Osteocyte (in vitro differentiated cells): ENCODE measurements at regions not wholly inside any gene's neighbourhood (a gene's known extent, or its start where the extent isn't known, plus 50 kb on each side); places are given as distances from the start of the nearest gene placed in this dataset.
A peak's percentile ranks its signal among the peaks of the same experiment; 100 is the strongest.

Experiments
- DNase-seq: peaks from one replicate; pipeline ENCODE4 v3.0.0; 2021; ENCODE audit warnings: mixed read lengths; ENCODE audit not compliant: unreplicated experiment; ENCODE audit errors: extremely low spot score
- H3K27ac Mint-ChIP-seq: one replicate; pipeline ENCODE4 v1.8.0; 2021; ENCODE audit warnings: mild to moderate bottlenecking, mixed read lengths; ENCODE audit not compliant: unreplicated experiment
- H3K27me3 Mint-ChIP-seq: one replicate; pipeline ENCODE4 v1.8.0; 2021; ENCODE audit warnings: mixed read lengths; ENCODE audit not compliant: unreplicated experiment
- H3K36me3 Mint-ChIP-seq: one replicate; pipeline ENCODE4 v1.8.0; 2021; ENCODE audit warnings: mixed read lengths; ENCODE audit not compliant: unreplicated experiment
- H3K4me1 Mint-ChIP-seq: one replicate; pipeline ENCODE4 v1.8.0; 2021; ENCODE audit warnings: mixed read lengths; ENCODE audit not compliant: unreplicated experiment
- H3K4me3 Mint-ChIP-seq: one replicate; pipeline ENCODE4 v1.8.0; 2021; ENCODE audit warnings: mild to moderate bottlenecking, moderate library complexity, mixed read lengths; ENCODE audit not compliant: unreplicated experiment
- H3K9me3 Mint-ChIP-seq: one replicate; pipeline ENCODE4 v1.8.0; 2021; ENCODE audit warnings: mixed read lengths; ENCODE audit not compliant: unreplicated experiment
- CTCF ChIP-seq: fragments of 200-600 bp; sonication (generic); IDR thresholded peaks from 2 replicates; pipeline ENCODE4 v1.5.0; 2021; ENCODE audit warnings: antibody characterized with exemption, mild to moderate bottlenecking, moderate library complexity

- Mint-ChIP-seq H3K27ac (no peak overlapping the region), H3K4me3 (no peak overlapping the region), H3K27me3 (peaks cover 17% of the 10 kb centered on the region), H3K9me3 (peaks cover 20% of the 10 kb centered on the region), H3K36me3 (no peaks in the 10 kb centered on the region), H3K4me1 (no peaks in the 10 kb centered on the region)
- no peak for TF ChIP-seq CTCF
- peak; percentile 46 for DNase-seq
These were observed 269.3 kb downstream of the TTC32 start for GRCh38 chr2:19632403-19632991.

DNA sequence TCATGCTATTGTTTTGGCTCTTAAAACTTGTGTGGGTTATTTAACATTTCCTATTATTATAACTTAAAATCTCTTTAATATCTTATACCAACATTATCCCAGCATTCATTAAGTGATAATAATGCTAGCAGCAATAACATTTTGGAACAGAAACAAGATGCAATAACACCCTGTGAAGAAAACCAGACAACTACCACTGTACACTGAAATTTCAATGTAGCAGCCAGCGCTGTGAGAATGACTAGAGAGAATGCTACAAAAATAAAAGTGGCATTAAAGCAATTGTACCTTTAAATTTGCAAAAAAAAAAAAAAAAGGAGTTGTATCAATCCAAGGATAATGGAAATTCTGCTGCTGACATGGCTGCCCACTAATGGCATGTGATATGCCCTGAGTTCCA, 269.9 kb downstream of the TTC32 start:
- no peaks in the 10 kb centered on the region for H3K4me1 Mint-ChIP-seq
- H3K27me3 Mint-ChIP-seq, result peaks cover 17% of the 10 kb centered on the region
- no peak overlapping the region for H3K4me3 Mint-ChIP-seq
- peaks cover 26% of the 10 kb centered on the region for H3K9me3 Mint-ChIP-seq
- no peak for TF ChIP-seq CTCF
- no peaks in the 10 kb centered on the region for H3K36me3 Mint-ChIP-seq
- DNase-seq, result no peak
- H3K27ac Mint-ChIP-seq, result no peak overlapping the region

- Mint-ChIP-seq H3K4me1 (no peaks in the 10 kb centered on the region), H3K27ac (no peak overlapping the region)
These were observed 270.9 kb downstream of the TTC32 start for GRCh38 chr2:19630921-19631320.

DNA sequence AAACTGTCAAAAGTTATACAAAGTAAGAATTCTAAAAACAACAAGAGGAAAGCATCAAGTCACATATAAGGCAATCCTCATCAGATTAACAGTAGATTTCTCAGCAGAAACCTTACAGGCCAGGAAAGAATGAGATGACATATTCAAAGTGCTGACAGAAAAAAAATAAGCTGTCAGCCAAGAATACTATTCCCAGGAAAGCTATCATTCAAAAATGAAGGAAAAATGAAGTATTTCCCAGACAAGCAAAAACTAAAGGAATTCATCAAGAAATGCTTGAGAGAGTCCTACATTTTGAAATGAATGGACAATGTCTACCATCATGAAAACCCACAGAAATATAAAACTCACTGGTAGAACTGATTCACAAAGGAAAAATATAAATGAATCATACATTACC, 268.9 kb upstream of the OSR1 start:
- Mint-ChIP-seq H3K36me3 (no peaks in the 10 kb centered on the region), H3K4me1 (peaks cover 7% of the 10 kb centered on the region), H3K27ac (no peak overlapping the region), H3K4me3 (no peak overlapping the region), H3K9me3 (peaks cover 33% of the 10 kb centered on the region), H3K27me3 (no peaks in the 10 kb centered on the region)
- DNase-seq, result no peak
- TF ChIP-seq CTCF, result no peak

More at GRCh38 chr2:19630921-19631320, 270.9 kb downstream of the TTC32 start:
- Mint-ChIP-seq H3K4me3 (no peak overlapping the region), H3K9me3 (peaks cover 33% of the 10 kb centered on the region), H3K27me3 (peaks cover 15% of the 10 kb centered on the region), H3K36me3 (no peaks in the 10 kb centered on the region)
- DNase-seq, result no peak
- no peak for TF ChIP-seq CTCF

DNA sequence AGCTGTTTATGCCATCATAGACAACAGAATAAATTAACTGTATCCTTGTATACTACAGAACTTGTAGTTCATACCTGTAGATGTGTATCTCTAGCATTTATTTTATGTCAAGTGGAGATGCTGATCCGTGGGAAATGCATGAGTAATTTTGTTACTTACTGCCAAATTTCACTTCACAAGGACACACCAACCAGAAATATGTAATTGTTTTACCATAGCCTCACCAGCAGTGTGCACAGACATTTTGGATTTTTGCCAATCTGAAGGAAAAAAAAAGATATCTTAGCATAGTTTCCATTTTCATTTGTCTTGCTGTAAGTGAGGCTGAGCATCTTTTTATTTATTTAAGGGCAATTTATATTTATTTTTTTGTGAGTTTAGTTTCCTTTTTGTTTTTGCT, 265.1 kb upstream of the OSR1 start:
- Mint-ChIP-seq H3K27ac (no peak overlapping the region), H3K4me3 (no peak overlapping the region), H3K27me3 (no peaks in the 10 kb centered on the region), H3K4me1 (peaks cover 7% of the 10 kb centered on the region), H3K9me3 (peaks cover 37% of the 10 kb centered on the region), H3K36me3 (no peaks in the 10 kb centered on the region)
- no peak for DNase-seq
- no peak for TF ChIP-seq CTCF
